Transverse colon (tissue), 4 donors: ENCODE measurements at regions not wholly inside any gene's neighbourhood (a gene's known extent, or its start where the extent isn't known, plus 50 kb on each side); places are given as distances from the start of the nearest gene placed in this dataset.

Source experiments
- DNase-seq: peaks from one replicate; pipeline ENCODE4 v3.0.0-alpha.2; 2019
- H3K27ac ChIP-seq, 4 donors: fragments of 200-600 bp; sonication (generic); 2 replicates each; pipeline ENCODE4 v1.5.1; 2016 to 2018; ENCODE audit warnings: inconsistent platforms in 4 of 4
- H3K27me3 ChIP-seq: fragments of 200-600 bp; sonication (generic); 2 replicates; pipeline ENCODE4 v1.5.1; 2017; ENCODE audit warnings: inconsistent platforms
- H3K36me3 ChIP-seq, 4 donors: fragments of 200-600 bp; sonication (generic); 2 replicates each; pipeline ENCODE4 v1.5.1; 2017 to 2019; ENCODE audit warnings: inconsistent platforms in 4 of 4
- H3K4me1 ChIP-seq, 4 donors: fragments of 200-600 bp; sonication (generic); 2 replicates each; pipeline ENCODE4 v1.5.1; 2017 to 2020; ENCODE audit warnings: inconsistent platforms in 4 of 4
- H3K4me3 ChIP-seq, 4 donors: fragments of 200-600 bp; sonication (generic); 1 replicate in 1 of 4; 2 replicates in 3 of 4; pipeline versions ENCODE4 v1.5.1 to v1.6.1; 2017 to 2019; ENCODE audit warnings: inconsistent platforms in 4 of 4
- H3K9me3 ChIP-seq, 2 donors: fragments of 200-600 bp; sonication (generic); 2 replicates each; pipeline ENCODE4 v1.5.1; 2017 to 2019; ENCODE audit warnings: inconsistent platforms in 2 of 2
- CTCF ChIP-seq, 5 experiments: fragments of 200-600 bp in 3 of 5; fragments of 450-650 bp in 2 of 5; sonication (generic) in 3 of 5; IDR thresholded peaks; 1 replicate in 2 of 5; 2 replicates in 3 of 5; pipeline ENCODE4 v1.5.1; 2016 to 2017; ENCODE audit warnings: antibody characterized with exemption in 5 of 5, inconsistent platforms in 3 of 5, mild to moderate bottlenecking in 2 of 5, moderate library complexity in 1 of 5
- EP300 ChIP-seq: sonication (generic); formaldehyde crosslinking; IDR thresholded peaks from one replicate; pipeline ENCODE4 v1.6.1; 2017; ENCODE audit warnings: antibody characterized with exemption, low read depth
- POLR2A ChIP-seq: fragments of 450-650 bp; IDR thresholded peaks from one replicate; pipeline ENCODE4 v1.6.1; 2016; ENCODE audit warnings: antibody characterized with exemption, mild to moderate bottlenecking, moderate library complexity
- POLR2AphosphoS5 ChIP-seq, 3 donors: sonication (generic); formaldehyde crosslinking; IDR thresholded peaks; one replicate each; pipeline ENCODE4 v1.6.1; 2016; ENCODE audit warnings: antibody characterized with exemption in 3 of 3
- WGBS, 2 donors: methylation state at CpG; one replicate each; pipeline ENCODE4 v1.1.5; 2018; ENCODE audit warnings: low coverage in 1 of 2; 5-methylcytosine and 5-hydroxymethylcytosine counted together
- in situ Hi-C, 4 donors: fragments of 200-750 bp; cut with MboI; loops; one replicate each; pipeline versions ENCODE4 v1.15.0 to v1.15.1; 2017; ENCODE audit warnings: low sequenced_read_pairs in 3 of 4, low pct_ligation_motif_present in 1 of 4, low pct_unique_long_range_greater_than_20kb in 1 of 4
- intact Hi-C: fragments of 100-400 bp; cut with DNase I; formaldehyde crosslinking; loops from one replicate; pipeline ENCODE4 v1.15.1; 2023; ENCODE audit warnings: low total_unique reads

DNA sequence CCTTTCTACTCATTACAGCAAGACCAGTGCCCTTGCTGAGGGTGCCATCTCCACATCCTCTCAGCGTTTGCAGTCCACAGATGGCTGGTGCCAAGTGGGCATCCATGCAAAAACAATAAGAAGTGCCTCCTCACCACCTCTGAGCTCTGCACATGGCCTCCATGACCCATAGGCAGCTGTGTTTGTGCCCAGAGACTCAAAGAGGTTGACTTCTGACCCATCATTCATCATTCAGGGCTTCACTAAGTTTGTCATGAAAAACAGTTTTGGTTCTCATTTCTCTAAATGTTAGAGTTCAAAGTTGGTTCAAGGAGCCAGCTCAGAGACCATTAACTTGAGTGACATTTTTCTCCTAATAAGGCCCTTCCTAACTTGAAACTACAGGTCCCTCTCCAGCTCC lies 512.6 kb upstream of the MAP3K7 start:
- Histone ChIP-seq H3K36me3 (no peaks in the 10 kb centered on the region), H3K27me3 (no peaks in the 10 kb centered on the region), H3K4me3 (no peak overlapping the region), H3K9me3 (no peaks in the 10 kb centered on the region), H3K4me1 (peaks cover 0 to 2% (median 0%) of the 10 kb centered on the region in 4 donors), H3K27ac (no peak overlapping the region)
- 77% methylated on average over 1 of the region's 1 CpG; no CpG with 5 or more reads in 1 of the 2 donors for WGBS, 2 donors
- TF ChIP-seq POLR2AphosphoS5 (IDR thresholded peaks at IDR 0.05) (no peak), CTCF (IDR thresholded peaks at IDR 0.05) (no peak), POLR2A (no peak), EP300 (no peak)
- no peak for DNase-seq
- in situ Hi-C loops: no loop called here
- intact Hi-C loops: no loop called here

- H3K36me3 ChIP-seq: no peaks in the 10 kb centered on the region
- no peak overlapping the region for H3K27ac ChIP-seq
- DNase-seq: no peak
- no peak overlapping the region for H3K4me3 ChIP-seq
- peaks cover 0 to 2% (median 0%) of the 10 kb centered on the region in 4 donors for H3K4me1 ChIP-seq
- 44 to 52% methylated on average over 3 to 5 of the region's 5 CpGs for WGBS, 2 donors
- H3K9me3 ChIP-seq: no peaks in the 10 kb centered on the region
- in situ Hi-C loops: no loop called here
- H3K27me3 ChIP-seq: no peaks in the 10 kb centered on the region
- no peak for TF ChIP-seq EP300
- TF ChIP-seq POLR2AphosphoS5 (IDR thresholded peaks at IDR 0.05): no peak
- TF ChIP-seq POLR2A: no peak
- no peak for TF ChIP-seq CTCF (IDR thresholded peaks at IDR 0.05)
- intact Hi-C loops: no loop called here
Observed at GRCh38 chr6:91098006-91098405, 511.1 kb upstream of the MAP3K7 start.

DNA sequence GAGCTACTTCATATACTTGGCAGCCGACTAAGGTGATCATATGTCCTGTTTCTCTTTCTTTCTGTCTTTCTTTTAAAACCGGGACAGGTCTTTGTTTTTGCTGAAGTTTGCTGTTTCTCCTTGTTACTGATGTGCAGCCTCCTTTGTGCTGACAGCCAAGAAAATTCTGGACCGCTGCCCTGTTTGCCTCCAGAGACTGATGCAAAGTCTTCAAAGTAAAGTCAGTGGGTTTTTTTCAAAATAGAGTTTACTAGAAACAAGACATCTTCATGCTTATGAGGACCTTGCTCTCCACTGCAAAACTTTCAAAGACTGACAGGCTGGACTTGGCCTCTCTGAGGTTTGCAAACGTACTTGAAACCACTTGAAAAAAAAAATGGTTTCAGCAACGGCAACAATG lies 510.5 kb upstream of the MAP3K7 start:
- intact Hi-C loops: no loop called here
- 52 to 63% methylated on average over 5 of the region's 5 CpGs for WGBS, 2 donors
- no peaks in the 10 kb centered on the region for H3K9me3 ChIP-seq
- no peak for DNase-seq
- no peaks in the 10 kb centered on the region for H3K27me3 ChIP-seq
- no peak overlapping the region for H3K27ac ChIP-seq
- H3K36me3 ChIP-seq: no peaks in the 10 kb centered on the region
- H3K4me3 ChIP-seq: no peak overlapping the region
- peaks cover 0 to 2% (median 0%) of the 10 kb centered on the region in 4 donors for H3K4me1 ChIP-seq
- in situ Hi-C loops: no loop called here
- no peak for TF ChIP-seq EP300
- no peak for TF ChIP-seq CTCF (IDR thresholded peaks at IDR 0.05)
- no peak for TF ChIP-seq POLR2AphosphoS5 (IDR thresholded peaks at IDR 0.05)
- no peak for TF ChIP-seq POLR2A

DNA sequence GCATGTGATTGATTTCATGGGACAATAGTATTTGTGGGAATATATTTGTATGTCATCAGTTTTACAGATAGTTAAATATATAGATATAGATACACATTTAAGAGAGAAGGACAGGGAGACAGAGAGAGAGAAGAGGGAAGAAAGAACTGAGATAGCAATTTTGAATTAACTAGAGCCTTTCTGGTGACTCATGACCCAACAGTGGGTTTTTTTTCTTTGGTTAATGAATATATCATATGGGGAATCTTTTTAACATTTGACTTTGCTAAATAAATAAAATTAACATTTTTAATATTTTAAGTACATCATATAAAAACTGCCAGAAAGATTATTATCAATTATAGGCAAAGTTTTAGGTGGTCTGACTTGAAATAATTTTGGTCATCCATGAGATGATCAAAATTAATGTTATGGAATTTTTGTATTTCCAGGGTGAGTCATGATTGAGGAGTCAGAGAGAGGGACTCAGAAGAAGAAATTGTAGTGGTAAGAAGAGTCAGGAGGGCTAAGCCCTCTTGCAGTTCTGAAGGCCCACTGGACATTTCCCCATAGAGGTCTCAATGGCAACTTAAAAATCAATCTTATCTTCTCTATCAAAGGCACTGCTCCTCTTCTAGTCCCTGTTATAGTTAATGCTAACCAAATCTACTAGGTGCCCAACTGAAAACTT lies 508.1 kb upstream of the MAP3K7 start:
- H3K36me3 ChIP-seq: no peaks in the 10 kb centered on the region
- no peak for DNase-seq
- in situ Hi-C loops: no loop called here
- H3K4me3 ChIP-seq: no peak overlapping the region
- no peak for TF ChIP-seq POLR2AphosphoS5 (IDR thresholded peaks at IDR 0.05)
- intact Hi-C loops: no loop called here
- H3K9me3 ChIP-seq: no peaks in the 10 kb centered on the region
- peaks cover 0 to 2% (median 0%) of the 10 kb centered on the region in 4 donors for H3K4me1 ChIP-seq
- H3K27ac ChIP-seq: no peak overlapping the region
- H3K27me3 ChIP-seq: no peaks in the 10 kb centered on the region

GRCh38 chr6:91094341-91094740 lies 507.5 kb upstream of the MAP3K7 start:
- no peaks in the 10 kb centered on the region for H3K27me3 ChIP-seq
- H3K9me3 ChIP-seq: no peaks in the 10 kb centered on the region
- TF ChIP-seq CTCF (IDR thresholded peaks at IDR 0.05) (no peak), EP300 (no peak), POLR2A (no peak), POLR2AphosphoS5 (IDR thresholded peaks at IDR 0.05) (no peak)
- peaks cover 0 to 2% (median 0%) of the 10 kb centered on the region in 4 donors for H3K4me1 ChIP-seq
- in situ Hi-C loops (no loop called here), intact Hi-C loops (no loop called here)
- H3K36me3 ChIP-seq: no peaks in the 10 kb centered on the region
- no peak overlapping the region for H3K4me3 ChIP-seq
- H3K27ac ChIP-seq: no peak overlapping the region
- no peak for DNase-seq
